ENCODE measurements at regions not wholly inside any gene's neighbourhood (a gene's known extent, or its start where the extent isn't known, plus 50 kb on each side); places are given as distances from the start of the nearest gene placed in this dataset.

DNA sequence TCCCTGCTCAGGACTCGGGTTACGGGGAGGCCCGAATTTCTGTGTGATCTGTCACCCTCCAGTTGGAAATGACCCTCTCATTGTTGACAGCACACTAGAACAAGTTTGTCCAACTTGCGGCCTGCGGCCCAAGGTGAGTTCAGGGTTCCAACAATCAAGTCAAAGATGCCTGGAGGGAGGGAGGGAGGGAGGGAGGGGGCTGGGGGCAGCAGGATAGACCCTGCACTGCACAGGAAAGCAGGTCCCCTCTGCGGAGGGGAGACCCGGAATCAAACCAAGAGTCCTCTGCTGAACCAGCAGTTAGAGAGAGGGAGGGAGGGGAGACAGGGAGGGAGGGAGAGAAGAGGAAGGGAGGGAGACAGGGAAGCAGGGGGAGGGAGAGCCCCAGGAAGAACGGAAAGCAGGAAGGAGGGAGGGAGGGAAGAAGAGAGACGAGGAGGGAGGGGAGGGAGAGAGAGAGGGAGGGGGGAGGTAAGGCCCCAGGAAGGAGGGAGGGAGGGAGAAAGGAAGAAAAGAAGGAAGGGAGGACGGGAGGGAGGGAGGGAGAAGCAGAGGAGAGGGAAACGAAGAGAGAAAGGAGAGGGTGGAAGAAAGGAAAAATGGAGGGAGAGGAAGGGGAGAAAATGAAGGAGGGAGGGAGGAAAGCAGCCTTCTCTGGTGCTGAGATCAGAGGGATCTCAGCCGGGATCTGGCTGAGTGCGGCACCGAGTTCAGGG is 96.7 kb upstream of the CDH5 start:
- Histone ChIP-seq H3K9me2 (ENCODE audit: insufficient read depth, low read length) (no peaks in the 10 kb centered on the region), H3K4me2 (ENCODE audit: low read length) (no peak overlapping the region), H4K20me1 (ENCODE audit: insufficient read depth, low read length) (no peaks in the 10 kb centered on the region), H3K36me3 (ENCODE audit: insufficient read depth, low read length) (no peaks in the 10 kb centered on the region), H3K27ac (ENCODE audit: low read depth, low read length, poor library complexity, severe bottlenecking) (no peak overlapping the region), H3K9me3 (ENCODE audit: low read length) (no peaks in the 10 kb centered on the region), H2AFZ (ENCODE audit: low read length) (no peak overlapping the region), H3K79me2 (ENCODE audit: insufficient read depth, low read depth, low read length) (no peaks in the 10 kb centered on the region), H3K4me3 (ENCODE audit: low read depth, low read length, poor library complexity, severe bottlenecking) (no peak overlapping the region), H3K4me1 (ENCODE audit: insufficient read depth, low read length, poor library complexity, severe bottlenecking) (no peaks in the 10 kb centered on the region)
- CTCF ChIA-PET (ENCODE audit: unreplicated experiment) = no interaction called here
- POLR2A ChIA-PET = interaction anchor here (0.8 kb wide), 1 partner anchor 10 kb away, joined by 3 read pairs; no protein-coding TSS in a partner anchor
- intact Hi-C loops (cut with micrococcal nuclease; ENCODE audit: unreplicated experiment) = no loop called here
- BruUV-seq (replicated peaks) = no TSS peak
- DNase-seq (ENCODE audit: low spot score) = no peak
- TF ChIP-seq EZH2phosphoT487 (IDR thresholded peaks at IDR 0.05; ENCODE audit: borderline replicate concordance, low read depth, low read length) = no peak
- TF ChIP-seq, protein P1, sequence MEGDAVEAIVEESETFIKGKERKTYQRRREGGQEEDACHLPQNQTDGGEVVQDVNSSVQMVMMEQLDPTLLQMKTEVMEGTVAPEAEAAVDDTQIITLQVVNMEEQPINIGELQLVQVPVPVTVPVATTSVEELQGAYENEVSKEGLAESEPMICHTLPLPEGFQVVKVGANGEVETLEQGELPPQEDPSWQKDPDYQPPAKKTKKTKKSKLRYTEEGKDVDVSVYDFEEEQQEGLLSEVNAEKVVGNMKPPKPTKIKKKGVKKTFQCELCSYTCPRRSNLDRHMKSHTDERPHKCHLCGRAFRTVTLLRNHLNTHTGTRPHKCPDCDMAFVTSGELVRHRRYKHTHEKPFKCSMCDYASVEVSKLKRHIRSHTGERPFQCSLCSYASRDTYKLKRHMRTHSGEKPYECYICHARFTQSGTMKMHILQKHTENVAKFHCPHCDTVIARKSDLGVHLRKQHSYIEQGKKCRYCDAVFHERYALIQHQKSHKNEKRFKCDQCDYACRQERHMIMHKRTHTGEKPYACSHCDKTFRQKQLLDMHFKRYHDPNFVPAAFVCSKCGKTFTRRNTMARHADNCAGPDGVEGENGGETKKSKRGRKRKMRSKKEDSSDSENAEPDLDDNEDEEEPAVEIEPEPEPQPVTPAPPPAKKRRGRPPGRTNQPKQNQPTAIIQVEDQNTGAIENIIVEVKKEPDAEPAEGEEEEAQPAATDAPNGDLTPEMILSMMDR (conservative IDR thresholded peaks at IDR 0.05; ENCODE audit: low read length) = no peak

DNA sequence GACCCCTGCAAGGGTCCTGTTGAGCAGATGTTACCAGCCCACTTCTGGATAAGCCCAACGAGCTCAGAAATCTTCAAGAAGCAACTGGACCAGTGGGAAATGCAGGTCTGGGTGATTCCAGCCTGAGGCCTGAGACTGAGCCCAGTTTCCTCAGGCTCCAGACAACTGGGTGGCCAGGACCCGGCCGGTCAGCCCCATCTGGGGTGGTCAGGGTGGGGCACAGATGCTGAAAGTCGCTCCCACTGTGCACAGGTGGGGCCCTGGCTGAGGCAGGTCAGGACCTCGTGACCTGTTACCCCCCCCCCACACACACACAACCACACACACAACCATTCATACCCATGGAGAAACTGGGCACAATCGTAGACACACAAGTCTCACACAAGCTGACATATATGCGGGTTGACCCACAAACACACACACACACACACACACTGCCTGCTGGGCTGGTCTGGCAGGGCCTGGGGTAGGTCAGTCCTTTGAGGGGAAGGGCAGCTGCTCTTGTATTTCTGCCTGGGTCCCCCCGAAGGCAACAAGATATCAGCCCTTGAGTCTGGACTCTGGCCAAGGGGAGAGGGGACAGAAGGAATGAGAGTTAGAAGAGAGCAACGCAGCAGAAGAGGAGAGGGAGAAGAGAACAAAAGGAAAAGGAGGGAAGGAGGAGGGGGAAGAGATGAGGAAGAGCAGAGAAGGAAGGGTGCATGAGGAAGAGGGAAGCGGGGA is 99.0 kb upstream of the CDH5 start:
- intact Hi-C loops (cut with micrococcal nuclease; ENCODE audit: unreplicated experiment) = no loop called here
- Histone ChIP-seq H3K79me2 (ENCODE audit: insufficient read depth, low read depth, low read length) (no peaks in the 10 kb centered on the region), H3K4me1 (ENCODE audit: insufficient read depth, low read length, poor library complexity, severe bottlenecking) (no peaks in the 10 kb centered on the region), H3K9me2 (ENCODE audit: insufficient read depth, low read length) (no peaks in the 10 kb centered on the region), H3K4me2 (ENCODE audit: low read length) (no peak overlapping the region), H2AFZ (ENCODE audit: low read length) (no peak overlapping the region), H3K9me3 (ENCODE audit: low read length) (no peaks in the 10 kb centered on the region), H3K36me3 (ENCODE audit: insufficient read depth, low read length) (no peaks in the 10 kb centered on the region), H3K4me3 (ENCODE audit: low read depth, low read length, poor library complexity, severe bottlenecking) (no peak overlapping the region), H4K20me1 (ENCODE audit: insufficient read depth, low read length) (no peaks in the 10 kb centered on the region), H3K27ac (ENCODE audit: low read depth, low read length, poor library complexity, severe bottlenecking) (no peak overlapping the region)
- POLR2A ChIA-PET = no interaction called here
- no TSS peak for BruUV-seq (replicated peaks)
- DNase-seq (ENCODE audit: low spot score) = no peak
- TF ChIP-seq EZH2phosphoT487 (IDR thresholded peaks at IDR 0.05; ENCODE audit: borderline replicate concordance, low read depth, low read length) = no peak
- TF ChIP-seq, protein P1 (conservative IDR thresholded peaks at IDR 0.05; ENCODE audit: low read length) = no peak
- CTCF ChIA-PET (ENCODE audit: unreplicated experiment) = no interaction called here
